H1 (cell line): ENCODE measurements at regions not wholly inside any gene's neighbourhood (a gene's known extent, or its start where the extent isn't known, plus 50 kb on each side); places are given as distances from the start of the nearest gene placed in this dataset.

Source experiments
- BRCA1 ChIP-seq: IDR thresholded peaks from 2 replicates; pipeline ENCODE4 v1.6.1; 2012; ENCODE audit warnings: low read depth, low read length, improper control_type of control experiment
- CTBP2 ChIP-seq: IDR thresholded peaks from 2 replicates; pipeline ENCODE4 v1.7.0; 2011; ENCODE audit warnings: borderline replicate concordance, mild to moderate bottlenecking, moderate library complexity, mixed read lengths, low read length; ENCODE audit not compliant: insufficient read depth, insufficient read length
- EP300 ChIP-seq, 2 experiments: IDR thresholded peaks; 1 replicate in 1 of 2; 2 replicates in 1 of 2; pipeline ENCODE4 v1.6.1; 2011 to 2012; ENCODE audit warnings: low read depth in 2 of 2, low read length in 2 of 2, mild to moderate bottlenecking in 2 of 2, borderline replicate concordance in 1 of 2, inconsistent platforms in 1 of 2, moderate library complexity in 1 of 2
- RNF2 ChIP-seq: fragments of 200-900, 300-1000 bp; sonication (generic); IDR thresholded peaks from 2 replicates; pipeline ENCODE4 v1.7.1; 2016; ENCODE audit warnings: borderline replicate concordance, low read depth, mild to moderate bottlenecking, antibody characterized with exemption, low read length; ENCODE audit not compliant: poor library complexity, severe bottlenecking; ENCODE audit errors: missing control alignments
- SIN3A ChIP-seq, 2 experiments: IDR thresholded peaks in 1 of 2; conservative IDR thresholded peaks in 1 of 2; 2 replicates each; pipeline ENCODE4 v1.6.1; 2011 to 2012; ENCODE audit warnings: low read length in 2 of 2, improper control_type of control experiment in 1 of 2, low read depth in 1 of 2, mild to moderate bottlenecking in 1 of 2

DNA sequence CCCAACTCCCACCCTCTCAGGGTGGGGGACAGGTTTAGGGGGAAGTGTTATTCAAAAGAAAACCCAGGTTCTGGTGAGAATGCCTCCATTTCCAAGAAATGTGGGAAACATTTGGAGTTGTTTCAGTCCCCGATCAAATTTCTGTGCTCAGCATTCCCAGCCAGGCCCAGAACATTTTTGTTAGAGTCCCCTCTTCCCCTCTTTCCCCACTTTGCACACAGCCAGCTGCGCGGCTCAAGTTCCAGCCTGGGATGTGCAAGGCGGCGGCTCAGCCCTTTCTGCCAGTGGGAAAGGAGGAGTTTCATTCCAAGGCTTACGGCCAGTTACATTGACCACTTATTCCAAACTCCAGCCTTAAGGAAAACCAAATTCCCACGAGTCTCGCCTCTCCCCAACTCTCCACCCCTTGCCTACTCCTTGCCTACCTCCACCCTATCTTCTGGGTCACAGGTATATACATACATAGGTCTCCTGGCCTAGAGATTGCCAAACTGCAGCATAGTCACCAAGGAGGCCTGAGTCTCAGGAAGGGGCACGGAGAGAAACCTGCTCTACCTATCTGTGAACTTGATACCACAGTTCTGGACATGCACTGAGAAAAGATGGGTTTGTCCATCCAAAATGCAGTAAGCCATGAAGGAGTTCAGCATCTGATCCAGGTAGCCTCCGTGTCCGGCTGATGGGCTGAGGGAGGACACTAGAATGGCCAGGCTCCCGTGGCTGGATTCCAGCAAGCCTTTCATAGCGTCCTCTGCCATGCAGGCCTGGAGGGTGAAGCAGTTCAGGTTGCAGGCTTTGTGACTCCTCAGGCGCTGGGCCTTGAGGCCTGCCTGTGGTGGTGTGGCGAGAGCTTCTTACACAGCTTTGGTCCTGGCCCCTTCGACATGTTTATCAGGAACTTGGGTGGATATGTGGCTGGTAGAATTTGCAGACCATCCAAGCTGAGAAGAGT is 154.5 kb downstream of the ZFP36L2 start (continued):
- no peak for TF ChIP-seq RNF2
- no peak for TF ChIP-seq CTBP2
- no peak for TF ChIP-seq SIN3A (conservative IDR thresholded peaks at IDR 0.05 in 1 of 2, IDR thresholded peaks at IDR 0.05 in 1 of 2; ENCODE audit: low read depth in 1 of 2, low read length in 2 of 2)
- no peak for TF ChIP-seq BRCA1
- no peak for TF ChIP-seq EP300 (IDR thresholded peaks at IDR 0.05; ENCODE audit: borderline replicate concordance in 1 of 2, low read depth in 2 of 2, low read length in 2 of 2)
